Omental fat pad (tissue), 3 donors: ENCODE measurements at regions not wholly inside any gene's neighbourhood (a gene's known extent, or its start where the extent isn't known, plus 50 kb on each side); places are given as distances from the start of the nearest gene placed in this dataset.
"Not testable (repeated sequence)": the region's sequence is repeated elsewhere in the genome, so short reads cannot be mapped to it uniquely, and the experiment has no call there.

Experiments
- ATAC-seq: fragments of 150-250 bp; one replicate; pipeline ENCODE4 v1.9.1; 2016; ENCODE audit warnings: mild to moderate bottlenecking, moderate library complexity; ENCODE audit not compliant: low FRiP score
- DNase-seq: peaks from one replicate; pipeline ENCODE4 v3.0.0-alpha.2; 2019; ENCODE audit warnings: low spot score
- CTCF ChIP-seq, 3 donors: fragments of 450-650 bp; IDR thresholded peaks; one replicate each; pipeline ENCODE4 v1.5.1; 2016 to 2017; ENCODE audit warnings: antibody characterized with exemption in 3 of 3, mild to moderate bottlenecking in 3 of 3, moderate library complexity in 2 of 3

GRCh38 chr4:59748433-59748832, 1451.7 kb upstream of the ADGRL3 start:
- ATAC-seq: no peak
- no peak for TF ChIP-seq CTCF (IDR thresholded peaks at IDR 0.05)
- no peak for DNase-seq

GRCh38 chr4:59759082-59759825, 1440.9 kb upstream of the ADGRL3 start:
- ATAC-seq: no peak
- no peak for DNase-seq

GRCh38 chr4:59762344-59762743, 1437.8 kb upstream of the ADGRL3 start:
- TF ChIP-seq CTCF (IDR thresholded peaks at IDR 0.05): no peak
- no peak for DNase-seq
- ATAC-seq: no peak

More at GRCh38 chr4:59759082-59759825, 1440.9 kb upstream of the ADGRL3 start:
- no peak for TF ChIP-seq CTCF (IDR thresholded peaks at IDR 0.05)

GRCh38 chr4:59770601-59771264, 1429.4 kb upstream of the ADGRL3 start:
- TF ChIP-seq CTCF (IDR thresholded peaks at IDR 0.05): no peak
- DNase-seq (no peak), ATAC-seq (no peak)

- no peak for TF ChIP-seq CTCF (IDR thresholded peaks at IDR 0.05)
- ATAC-seq: no peak
- no peak for DNase-seq
These were observed 1427.4 kb upstream of the ADGRL3 start for GRCh38 chr4:59772641-59773139.

- not testable (repeated sequence) for DNase-seq, ATAC-seq
These were observed 1419.9 kb upstream of the ADGRL3 start for GRCh38 chr4:59780271-59780670.

GRCh38 chr4:59805176-59805575, 1395.0 kb upstream of the ADGRL3 start:
- ATAC-seq: no peak
- no peak for TF ChIP-seq CTCF (IDR thresholded peaks at IDR 0.05)
- no peak for DNase-seq
